Endothelial cell of umbilical vein (primary cell): ENCODE measurements at regions not wholly inside any gene's neighbourhood (a gene's known extent, or its start where the extent isn't known, plus 50 kb on each side); places are given as distances from the start of the nearest gene placed in this dataset.

Source experiments
- EZH2 ChIP-seq: IDR thresholded peaks from 2 replicates; pipeline ENCODE4 v1.6.1; 2012; ENCODE audit warnings: borderline replicate concordance, low read depth, mild to moderate bottlenecking, moderate library complexity, low read length, inconsistent platforms; ENCODE audit not compliant: severe bottlenecking
- FOS ChIP-seq: IDR thresholded peaks from 2 replicates; pipeline ENCODE4 v1.6.1; 2011; ENCODE audit warnings: mild to moderate bottlenecking, low read length, moderate library complexity, borderline replicate concordance; ENCODE audit not compliant: insufficient read depth
- GATA2 ChIP-seq: IDR thresholded peaks from 2 replicates; pipeline ENCODE4 v1.7.0; 2011; ENCODE audit warnings: low read depth, mild to moderate bottlenecking, moderate library complexity, mixed read lengths, low read length; ENCODE audit not compliant: insufficient read length, insufficient read depth
- JUN ChIP-seq: IDR thresholded peaks from 2 replicates; pipeline ENCODE4 v1.6.1; 2011; ENCODE audit warnings: borderline replicate concordance, low read depth; ENCODE audit not compliant: insufficient read length, insufficient read depth
- MAX ChIP-seq: IDR thresholded peaks from 2 replicates; pipeline ENCODE4 v1.6.1; 2011; ENCODE audit not compliant: insufficient read depth, insufficient read length
- MYC ChIP-seq: IDR thresholded peaks from one replicate; pipeline ENCODE4 v1.6.1; 2011; ENCODE audit warnings: mild to moderate bottlenecking, low read depth, low read length
- POLR2A ChIP-seq: IDR thresholded peaks from 2 replicates; pipeline ENCODE4 v1.6.1; 2012; ENCODE audit warnings: low read depth, mild to moderate bottlenecking, control low read depth, low read length
- POLR2AphosphoS5 ChIP-seq: IDR thresholded peaks from 2 replicates; pipeline ENCODE4 v1.6.1; 2012; ENCODE audit warnings: low read depth, mild to moderate bottlenecking, control low read depth, low read length, moderate library complexity; ENCODE audit not compliant: insufficient read depth
- TF ChIP-seq, protein P1 (sequence below), 2 donors: IDR thresholded peaks; 1 replicate in 1 of 2; 2 replicates in 1 of 2; pipeline ENCODE4 v1.5.1; 2011; ENCODE audit warnings: low read length in 2 of 2, mild to moderate bottlenecking in 2 of 2, moderate library complexity in 2 of 2, control low read depth in 1 of 2, inconsistent platforms in 1 of 2, low read depth in 1 of 2; ENCODE audit not compliant: insufficient read depth in 1 of 2; ENCODE audit errors: extremely low read depth in 1 of 2

GRCh38 chr10:33833566-33833965, 499.1 kb upstream of the NRP1 start:
- TF ChIP-seq, protein P1, sequence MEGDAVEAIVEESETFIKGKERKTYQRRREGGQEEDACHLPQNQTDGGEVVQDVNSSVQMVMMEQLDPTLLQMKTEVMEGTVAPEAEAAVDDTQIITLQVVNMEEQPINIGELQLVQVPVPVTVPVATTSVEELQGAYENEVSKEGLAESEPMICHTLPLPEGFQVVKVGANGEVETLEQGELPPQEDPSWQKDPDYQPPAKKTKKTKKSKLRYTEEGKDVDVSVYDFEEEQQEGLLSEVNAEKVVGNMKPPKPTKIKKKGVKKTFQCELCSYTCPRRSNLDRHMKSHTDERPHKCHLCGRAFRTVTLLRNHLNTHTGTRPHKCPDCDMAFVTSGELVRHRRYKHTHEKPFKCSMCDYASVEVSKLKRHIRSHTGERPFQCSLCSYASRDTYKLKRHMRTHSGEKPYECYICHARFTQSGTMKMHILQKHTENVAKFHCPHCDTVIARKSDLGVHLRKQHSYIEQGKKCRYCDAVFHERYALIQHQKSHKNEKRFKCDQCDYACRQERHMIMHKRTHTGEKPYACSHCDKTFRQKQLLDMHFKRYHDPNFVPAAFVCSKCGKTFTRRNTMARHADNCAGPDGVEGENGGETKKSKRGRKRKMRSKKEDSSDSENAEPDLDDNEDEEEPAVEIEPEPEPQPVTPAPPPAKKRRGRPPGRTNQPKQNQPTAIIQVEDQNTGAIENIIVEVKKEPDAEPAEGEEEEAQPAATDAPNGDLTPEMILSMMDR (IDR thresholded peaks at IDR 0.05; ENCODE audit: extremely low read depth in 1 of 2, insufficient read depth in 1 of 2, low read depth in 1 of 2, low read length in 2 of 2): no peak
- TF ChIP-seq POLR2A (no peak), MAX (no peak), EZH2 (no peak), POLR2AphosphoS5 (no peak), GATA2 (no peak), MYC (no peak), FOS (no peak), JUN (no peak)
